ENCODE measurements at regions not wholly inside any gene's neighbourhood (a gene's known extent, or its start where the extent isn't known, plus 50 kb on each side); places are given as distances from the start of the nearest gene placed in this dataset.

DNA sequence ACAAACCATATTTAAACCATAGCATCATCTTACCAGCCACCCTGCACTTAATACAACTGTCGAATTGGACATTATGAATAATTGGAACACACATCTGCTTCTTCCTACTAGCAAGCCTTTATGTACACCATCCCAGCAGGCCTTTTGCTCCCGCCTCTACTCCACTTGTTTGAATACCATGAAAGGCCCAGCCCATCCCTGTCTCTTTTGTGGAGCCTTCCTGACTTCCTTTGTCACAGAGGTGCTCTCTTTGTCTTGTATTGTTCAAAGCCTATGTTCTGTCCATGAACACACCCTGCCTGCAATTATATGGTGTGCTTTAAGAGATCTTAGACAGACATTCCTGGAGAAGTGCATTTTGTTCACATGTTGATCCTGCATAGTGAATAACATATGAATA, 465.7 kb downstream of the DIRAS2 start:
- no peak overlapping the region for H3K4me2 ChIP-seq (ENCODE audit: low read length)
- H3K79me2 ChIP-seq (ENCODE audit: insufficient read depth, low read length) = no peaks in the 10 kb centered on the region
- H3K27ac ChIP-seq (ENCODE audit: low read depth, low read length) = no peak overlapping the region
- ChIA-PET RAD21 (ENCODE audit: low non-redundant PET in 1 of 2, low total read pairs in 2 of 2, uncharacterized antibody in 2 of 2, unreplicated experiment in 2 of 2) (no interaction called here), POLR2A (no interaction called here), CTCF (no interaction called here)
- H3K9ac ChIP-seq (ENCODE audit: low read length) = no peak overlapping the region
- H3K9me3 ChIP-seq (ENCODE audit: control insufficient read depth in 1 of 2, insufficient read depth in 1 of 2, low read depth in 1 of 2, low read length in 2 of 2) = no peaks in the 10 kb centered on the region
- no peaks in the 10 kb centered on the region for H3K9me2 ChIP-seq (ENCODE audit: insufficient read depth)
- no peak overlapping the region for H3K4me3 ChIP-seq (replicated peaks in 1 of 2; ENCODE audit: low read depth in 1 of 2, low read length in 2 of 2)
- H3K27me3 ChIP-seq (ENCODE audit: insufficient read depth, low read length) = 0 out of 2 replicates have a peak, but pooled peaks cover 3% of the 10 kb centered on the region
- no peak for DNase-seq (ENCODE audit: low read depth, low spot score)
- BruUV-seq (replicated peaks) = no TSS peak
- no peaks in the 10 kb centered on the region for H4K20me1 ChIP-seq (ENCODE audit: insufficient read depth)
- TF ChIP-seq POLR2AphosphoS5 (IDR thresholded peaks at IDR 0.05; ENCODE audit: low read depth, low read length) (no peak), SIN3A (IDR thresholded peaks at IDR 0.05; ENCODE audit: low read depth) (no peak), JUND (IDR thresholded peaks at IDR 0.05) (no peak), FOSL1 (IDR thresholded peaks at IDR 0.05; ENCODE audit: low read depth) (no peak), ZBTB33 (IDR thresholded peaks at IDR 0.05; ENCODE audit: extremely low read depth, insufficient replicate concordance, low read length) (no peak), ATF3 (IDR thresholded peaks at IDR 0.05) (no peak), SRF (IDR thresholded peaks at IDR 0.05; ENCODE audit: low read depth) (no peak), POLR2A (IDR thresholded peaks at IDR 0.05; ENCODE audit: borderline replicate concordance, extremely low read depth, insufficient read depth, insufficient read length) (no peak)
- H2AFZ ChIP-seq (ENCODE audit: low read depth, low read length, poor library complexity, severe bottlenecking) = no peak overlapping the region
- no peaks in the 10 kb centered on the region for H3K36me3 ChIP-seq (ENCODE audit: control insufficient read depth in 1 of 2, insufficient read depth in 2 of 2, low read length in 2 of 2)
- ATAC-seq = no peak
- no peaks in the 10 kb centered on the region for H3K4me1 ChIP-seq (ENCODE audit: control insufficient read depth in 1 of 2, insufficient read depth in 2 of 2, low read length in 2 of 2)
- intact Hi-C loops (cut with micrococcal nuclease) = no loop called here

GRCh38 chr9:90180381-90180780, 462.2 kb downstream of the DIRAS2 start:
- Histone ChIP-seq H3K27me3 (ENCODE audit: insufficient read depth, low read length) (0 out of 2 replicates have a peak, but pooled peaks cover 3% of the 10 kb centered on the region), H3K4me1 (ENCODE audit: control insufficient read depth in 1 of 2, insufficient read depth in 2 of 2, low read length in 2 of 2) (no peaks in the 10 kb centered on the region), H3K9ac (ENCODE audit: low read length) (no peak overlapping the region), H3K4me3 (replicated peaks in 1 of 2; ENCODE audit: low read depth in 1 of 2, low read length in 2 of 2) (no peak overlapping the region), H3K4me2 (ENCODE audit: low read length) (no peak overlapping the region), H3K79me2 (ENCODE audit: insufficient read depth, low read length) (no peaks in the 10 kb centered on the region), H3K9me3 (ENCODE audit: control insufficient read depth in 1 of 2, insufficient read depth in 1 of 2, low read depth in 1 of 2, low read length in 2 of 2) (no peaks in the 10 kb centered on the region), H3K36me3 (ENCODE audit: control insufficient read depth in 1 of 2, insufficient read depth in 2 of 2, low read length in 2 of 2) (no peaks in the 10 kb centered on the region), H4K20me1 (ENCODE audit: insufficient read depth) (no peaks in the 10 kb centered on the region), H3K9me2 (ENCODE audit: insufficient read depth) (no peaks in the 10 kb centered on the region), H3K27ac (ENCODE audit: low read depth, low read length) (no peak overlapping the region), H2AFZ (ENCODE audit: low read depth, low read length, poor library complexity, severe bottlenecking) (no peak overlapping the region)
- ATAC-seq (no peak), DNase-seq (ENCODE audit: low read depth, low spot score) (no peak)
- RAD21 ChIA-PET (ENCODE audit: low non-redundant PET in 1 of 2, low total read pairs in 2 of 2, uncharacterized antibody in 2 of 2, unreplicated experiment in 2 of 2) = no interaction called here
- BruUV-seq (replicated peaks) = no TSS peak
- intact Hi-C loops (cut with micrococcal nuclease) = no loop called here
- POLR2A ChIA-PET = no interaction called here
- CTCF ChIA-PET = no interaction called here
- TF ChIP-seq, protein P1, sequence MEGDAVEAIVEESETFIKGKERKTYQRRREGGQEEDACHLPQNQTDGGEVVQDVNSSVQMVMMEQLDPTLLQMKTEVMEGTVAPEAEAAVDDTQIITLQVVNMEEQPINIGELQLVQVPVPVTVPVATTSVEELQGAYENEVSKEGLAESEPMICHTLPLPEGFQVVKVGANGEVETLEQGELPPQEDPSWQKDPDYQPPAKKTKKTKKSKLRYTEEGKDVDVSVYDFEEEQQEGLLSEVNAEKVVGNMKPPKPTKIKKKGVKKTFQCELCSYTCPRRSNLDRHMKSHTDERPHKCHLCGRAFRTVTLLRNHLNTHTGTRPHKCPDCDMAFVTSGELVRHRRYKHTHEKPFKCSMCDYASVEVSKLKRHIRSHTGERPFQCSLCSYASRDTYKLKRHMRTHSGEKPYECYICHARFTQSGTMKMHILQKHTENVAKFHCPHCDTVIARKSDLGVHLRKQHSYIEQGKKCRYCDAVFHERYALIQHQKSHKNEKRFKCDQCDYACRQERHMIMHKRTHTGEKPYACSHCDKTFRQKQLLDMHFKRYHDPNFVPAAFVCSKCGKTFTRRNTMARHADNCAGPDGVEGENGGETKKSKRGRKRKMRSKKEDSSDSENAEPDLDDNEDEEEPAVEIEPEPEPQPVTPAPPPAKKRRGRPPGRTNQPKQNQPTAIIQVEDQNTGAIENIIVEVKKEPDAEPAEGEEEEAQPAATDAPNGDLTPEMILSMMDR (IDR thresholded peaks at IDR 0.05 in 2 of 3, conservative IDR thresholded peaks at IDR 0.05 in 1 of 3; ENCODE audit: borderline replicate concordance in 1 of 3, insufficient read depth in 1 of 3, low read depth in 2 of 3, low read length in 2 of 3) = no peak
- TF ChIP-seq EGR1 (IDR thresholded peaks at IDR 0.05; ENCODE audit: low read depth) (no peak), ATF3 (IDR thresholded peaks at IDR 0.05) (no peak), TCF7L2 (IDR thresholded peaks at IDR 0.05; ENCODE audit: borderline replicate concordance, extremely low read depth, insufficient read depth, insufficient read length) (no peak), EZH2 (IDR thresholded peaks at IDR 0.05) (no peak), CEBPB (IDR thresholded peaks at IDR 0.05; ENCODE audit: low read depth) (no peak), ZBTB33 (IDR thresholded peaks at IDR 0.05; ENCODE audit: extremely low read depth, insufficient replicate concordance, low read length) (no peak), ZNF274 (IDR thresholded peaks at IDR 0.05; ENCODE audit: low read depth, low read length) (no peak), RAD21 (IDR thresholded peaks at IDR 0.05; ENCODE audit: low read depth) (no peak), FOSL1 (IDR thresholded peaks at IDR 0.05; ENCODE audit: low read depth) (no peak)
